Activated CD4-positive, alpha-beta T cell treated with anti-CD3 and anti-CD28 coated beads for 36 hours (primary cell): ENCODE measurements at regions not wholly inside any gene's neighbourhood (a gene's known extent, or its start where the extent isn't known, plus 50 kb on each side); places are given as distances from the start of the nearest gene placed in this dataset.

ENCODE experiments used
- ATAC-seq: fragments of 200-7000 bp; cut with Tn5 transposase; one replicate; pipeline ENCODE4 v1.10.0; 2021; ENCODE audit warnings: mild to moderate bottlenecking, moderate library complexity
- CTCF ChIA-PET: fragments of 350-600 bp; sonication (Branson Sonifier 250); formaldehyde crosslinking; loops from one replicate; lab custom pipeline; 2021; ENCODE audit warnings: antibody characterized with exemption; lab: Charles Lee
- POLR2A ChIA-PET: fragments of 350-600 bp; sonication (Branson Sonifier 250); formaldehyde crosslinking; loops from one replicate; lab custom pipeline; 2021; ENCODE audit warnings: antibody characterized with exemption, inconsistent platforms; lab: Charles Lee
- DNase-seq: peaks from one replicate; pipeline ENCODE4 v3.0.0-alpha.2; 2020
- H3K27ac Mint-ChIP-seq: one replicate; pipeline ENCODE4 v1.8.0; 2021; ENCODE audit warnings: mixed read lengths
- H3K27me3 Mint-ChIP-seq: one replicate; pipeline ENCODE4 v1.8.0; 2021; ENCODE audit warnings: mixed read lengths
- H3K36me3 Mint-ChIP-seq: one replicate; pipeline ENCODE4 v1.8.0; 2021; ENCODE audit warnings: low read depth, mixed read lengths
- H3K4me1 Mint-ChIP-seq: one replicate; pipeline ENCODE4 v1.8.0; 2021; ENCODE audit warnings: mixed read lengths
- H3K4me3 Mint-ChIP-seq: one replicate; pipeline ENCODE4 v1.8.0; 2021; ENCODE audit warnings: mild to moderate bottlenecking, moderate library complexity, mixed read lengths
- H3K9me3 Mint-ChIP-seq: one replicate; pipeline ENCODE4 v1.8.0; 2021; ENCODE audit warnings: low read depth, mixed read lengths
- intact Hi-C, 2 experiments: fragments of 100-400 bp; cut with DNase I in 1 of 2; cut with micrococcal nuclease in 1 of 2; formaldehyde crosslinking; loops; one replicate each; pipeline versions ENCODE4 v1.14.2 to v1.15.1; 2022 to 2024; cut with DNase I, micrococcal nuclease

GRCh38 chr2:160909781-160910242 lies 250.4 kb upstream of the TANK start:
- ChIA-PET POLR2A (no interaction called here), CTCF (interaction anchor here (0.9 kb wide), 2 partner anchors 8 to 37 kb away, joined by 3 read pairs; no protein-coding TSS in a partner anchor)
- Mint-ChIP-seq H3K27ac (no peak overlapping the region), H3K4me3 (no peak overlapping the region), H3K36me3 (no peaks in the 10 kb centered on the region), H3K9me3 (peaks cover 2% of the 10 kb centered on the region), H3K4me1 (no peaks in the 10 kb centered on the region), H3K27me3 (no peaks in the 10 kb centered on the region)
- intact Hi-C loops: loop anchor here in 1 of 2 experiments (10.0 kb wide), 1 partner anchor 485 kb away; no protein-coding TSS in a partner anchor
- ATAC-seq (no peak), DNase-seq (no peak)

- H3K4me1 Mint-ChIP-seq: no peaks in the 10 kb centered on the region
- H3K27ac Mint-ChIP-seq: no peak overlapping the region
- CTCF ChIA-PET: interaction anchor here (0.6 to 0.9 kb wide), 3 partner anchors 9 to 26 kb away, joined by 3 to 4 read pairs (median 3); no protein-coding TSS in a partner anchor
- POLR2A ChIA-PET: no interaction called here
- H3K36me3 Mint-ChIP-seq: no peaks in the 10 kb centered on the region
- intact Hi-C loops: loop anchor here in 1 of 2 experiments (10.0 kb wide), 1 partner anchor 486 kb away; no protein-coding TSS in a partner anchor
- DNase-seq: no peak
- no peak for ATAC-seq
- H3K27me3 Mint-ChIP-seq: no peaks in the 10 kb centered on the region
- H3K9me3 Mint-ChIP-seq: peaks cover 2% of the 10 kb centered on the region
- no peak overlapping the region for H3K4me3 Mint-ChIP-seq
Measured at GRCh38 chr2:160910681-160911080, 249.5 kb upstream of the TANK start.

DNA sequence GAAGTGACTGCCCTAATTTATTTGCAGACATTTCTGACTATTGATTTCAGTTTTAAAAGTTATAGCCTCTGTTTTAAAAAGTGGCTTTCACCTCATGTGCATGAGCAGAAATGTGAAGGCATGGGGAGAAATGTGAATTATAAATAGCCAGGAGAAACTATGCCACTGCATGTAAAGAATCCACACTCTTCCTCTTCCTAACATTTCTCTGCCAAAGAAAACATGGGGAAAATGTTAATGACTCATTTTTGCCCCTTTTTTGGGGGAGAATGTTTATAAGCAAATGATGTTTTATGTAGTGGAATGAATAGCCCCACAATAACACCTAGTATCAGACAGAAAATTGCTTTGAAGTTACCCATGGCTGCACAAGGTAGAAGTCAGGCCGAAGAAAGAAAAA lies 249.0 kb upstream of the TANK start:
- Mint-ChIP-seq H3K4me3 (no peak overlapping the region), H3K27ac (no peak overlapping the region), H3K36me3 (no peaks in the 10 kb centered on the region), H3K9me3 (peaks cover 2% of the 10 kb centered on the region), H3K27me3 (no peaks in the 10 kb centered on the region), H3K4me1 (no peaks in the 10 kb centered on the region)
- no peak for DNase-seq
- no peak for ATAC-seq
- POLR2A ChIA-PET: no interaction called here
- CTCF ChIA-PET: interaction anchor here (0.6 to 0.9 kb wide), 3 partner anchors 14 to 25 kb away, joined by 3 to 4 read pairs (median 3); no protein-coding TSS in a partner anchor
- intact Hi-C loops: loop anchor here in 1 of 2 experiments (10.0 kb wide), 1 partner anchor 486 kb away; no protein-coding TSS in a partner anchor

- no peak for DNase-seq
- Mint-ChIP-seq H3K4me1 (no peaks in the 10 kb centered on the region), H3K27ac (no peak overlapping the region), H3K36me3 (no peaks in the 10 kb centered on the region), H3K9me3 (peaks cover 2% of the 10 kb centered on the region), H3K27me3 (no peaks in the 10 kb centered on the region), H3K4me3 (no peak overlapping the region)
- no peak for ATAC-seq
- CTCF ChIA-PET: interaction anchor here (0.6 kb wide), 1 partner anchor 84 kb away, joined by 5 read pairs; no protein-coding TSS in a partner anchor
- POLR2A ChIA-PET: no interaction called here
- intact Hi-C loops: loop anchor here in 1 of 2 experiments (10.0 kb wide), 1 partner anchor 487 kb away; no protein-coding TSS in a partner anchor
Measured at GRCh38 chr2:160912276-160912675, 248.0 kb upstream of the TANK start.

DNA sequence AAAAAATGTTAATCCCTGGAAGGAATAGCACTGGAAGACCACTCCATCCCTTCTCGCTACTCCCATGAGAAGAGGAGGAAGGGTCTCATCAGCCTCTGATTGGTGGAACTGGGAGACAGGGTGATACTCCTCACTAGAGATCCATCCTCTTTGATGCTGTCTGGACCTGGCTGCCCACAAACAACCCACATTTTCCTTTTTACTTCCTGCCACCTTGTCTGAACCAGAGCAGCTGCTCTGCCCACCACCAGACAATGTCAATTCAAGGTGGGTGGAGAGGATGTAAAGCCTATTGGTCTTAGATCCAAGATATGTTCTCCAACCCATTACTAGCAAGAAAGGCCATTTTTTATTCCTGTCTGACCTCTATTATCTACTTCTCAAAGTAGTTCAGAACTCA lies 246.9 kb upstream of the TANK start:
- ChIA-PET CTCF (interaction anchor here (0.6 kb wide), 1 partner anchor 597 kb away, joined by 3 read pairs; no protein-coding TSS in a partner anchor), POLR2A (no interaction called here)
- Mint-ChIP-seq H3K27me3 (no peaks in the 10 kb centered on the region), H3K4me3 (no peak overlapping the region), H3K9me3 (peaks cover 2% of the 10 kb centered on the region), H3K27ac (no peak overlapping the region), H3K4me1 (no peaks in the 10 kb centered on the region), H3K36me3 (no peaks in the 10 kb centered on the region)
- ATAC-seq (no peak), DNase-seq (no peak)
- intact Hi-C loops: loop anchor here in 1 of 2 experiments (10.0 kb wide), 1 partner anchor 489 kb away; no protein-coding TSS in a partner anchor

DNA sequence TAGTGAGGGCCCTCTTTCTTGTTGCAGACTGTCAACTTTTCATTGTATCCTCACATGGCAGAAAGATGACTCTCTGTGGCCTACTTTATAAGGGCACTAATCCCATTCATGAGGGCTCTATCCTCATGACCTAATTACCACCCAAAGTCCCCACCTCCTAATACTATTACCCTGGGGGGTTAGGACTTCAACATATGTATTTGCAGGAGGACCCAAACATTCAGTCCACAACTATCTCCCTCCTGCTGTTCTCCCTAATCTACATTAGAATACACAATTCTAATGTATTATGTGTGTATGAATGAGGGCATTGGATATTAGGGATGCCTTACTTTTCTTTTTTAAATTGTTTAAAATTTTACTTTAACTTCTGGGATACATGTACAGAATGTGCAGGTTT lies 246.0 kb upstream of the TANK start:
- POLR2A ChIA-PET: no interaction called here
- H3K27me3 Mint-ChIP-seq: no peaks in the 10 kb centered on the region
- no peaks in the 10 kb centered on the region for H3K36me3 Mint-ChIP-seq
- DNase-seq (no peak), ATAC-seq (no peak)
- no peaks in the 10 kb centered on the region for H3K4me1 Mint-ChIP-seq
- no peak overlapping the region for H3K27ac Mint-ChIP-seq
- CTCF ChIA-PET: no interaction called here
- H3K4me3 Mint-ChIP-seq: no peak overlapping the region
- H3K9me3 Mint-ChIP-seq: peaks cover 2% of the 10 kb centered on the region
- intact Hi-C loops: loop anchor here in 1 of 2 experiments (10.0 kb wide), 1 partner anchor 489 kb away; no protein-coding TSS in a partner anchor

- no peak for ATAC-seq
- intact Hi-C loops: loop anchor here in 1 of 2 experiments (10.0 kb wide), 1 partner anchor 491 kb away; no protein-coding TSS in a partner anchor
- peaks cover 2% of the 10 kb centered on the region for H3K9me3 Mint-ChIP-seq
- H3K4me1 Mint-ChIP-seq: no peaks in the 10 kb centered on the region
- POLR2A ChIA-PET: no interaction called here
- H3K4me3 Mint-ChIP-seq: no peak overlapping the region
- H3K36me3 Mint-ChIP-seq: no peaks in the 10 kb centered on the region
- CTCF ChIA-PET: no interaction called here
- no peaks in the 10 kb centered on the region for H3K27me3 Mint-ChIP-seq
- no peak overlapping the region for H3K27ac Mint-ChIP-seq
- no peak for DNase-seq
Measured at GRCh38 chr2:160916300-160916699, 243.9 kb upstream of the TANK start.

DNA sequence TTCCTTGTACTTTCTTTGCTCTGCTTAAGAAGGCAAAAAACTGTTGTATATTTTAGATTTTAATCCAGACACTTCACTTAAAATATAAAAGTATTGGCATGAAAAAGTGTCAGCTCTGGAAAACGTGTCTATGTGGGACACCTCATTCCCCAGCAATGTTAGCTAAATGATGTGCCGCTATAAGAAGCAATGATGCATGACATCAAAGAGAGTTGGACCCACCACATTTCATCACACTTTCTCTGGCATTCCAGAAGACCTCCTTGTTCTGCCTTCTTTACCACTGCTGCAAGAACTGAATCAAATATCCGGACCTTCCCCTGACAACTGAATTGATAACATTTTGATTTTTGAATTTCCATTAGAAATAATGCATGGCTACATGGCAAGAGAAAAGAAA lies 242.4 kb upstream of the TANK start:
- Mint-ChIP-seq H3K9me3 (peaks cover 2% of the 10 kb centered on the region), H3K36me3 (no peaks in the 10 kb centered on the region), H3K4me1 (no peaks in the 10 kb centered on the region), H3K4me3 (no peak overlapping the region), H3K27ac (no peak overlapping the region), H3K27me3 (no peaks in the 10 kb centered on the region)
- DNase-seq: no peak
- no peak for ATAC-seq
- intact Hi-C loops: loop anchor here in 1 of 2 experiments (2.0 to 10.0 kb wide), 3 partner anchors 493 to 665 kb away; no protein-coding TSS in a partner anchor
- ChIA-PET CTCF (interaction anchor here (0.5 to 1.4 kb wide), 5 partner anchors 13 to 862 kb away, joined by 3 to 4 read pairs (median 3); no protein-coding TSS in a partner anchor), POLR2A (no interaction called here)

- ChIA-PET CTCF (interaction anchor here (0.6 to 1.4 kb wide), 5 partner anchors 13 to 808 kb away, joined by 3 to 4 read pairs (median 3); no protein-coding TSS in a partner anchor), POLR2A (no interaction called here)
- H3K27ac Mint-ChIP-seq: no peak overlapping the region
- DNase-seq: no peak
- no peak for ATAC-seq
- H3K4me1 Mint-ChIP-seq: no peaks in the 10 kb centered on the region
- H3K4me3 Mint-ChIP-seq: no peak overlapping the region
- H3K9me3 Mint-ChIP-seq: peaks cover 2% of the 10 kb centered on the region
- intact Hi-C loops: loop anchor here in 1 of 2 experiments (2.0 to 10.0 kb wide), 3 partner anchors 493 to 665 kb away; no protein-coding TSS in a partner anchor
- no peaks in the 10 kb centered on the region for H3K27me3 Mint-ChIP-seq
- no peaks in the 10 kb centered on the region for H3K36me3 Mint-ChIP-seq
Measured at GRCh38 chr2:160918258-160918657, 242.0 kb upstream of the TANK start.

DNA sequence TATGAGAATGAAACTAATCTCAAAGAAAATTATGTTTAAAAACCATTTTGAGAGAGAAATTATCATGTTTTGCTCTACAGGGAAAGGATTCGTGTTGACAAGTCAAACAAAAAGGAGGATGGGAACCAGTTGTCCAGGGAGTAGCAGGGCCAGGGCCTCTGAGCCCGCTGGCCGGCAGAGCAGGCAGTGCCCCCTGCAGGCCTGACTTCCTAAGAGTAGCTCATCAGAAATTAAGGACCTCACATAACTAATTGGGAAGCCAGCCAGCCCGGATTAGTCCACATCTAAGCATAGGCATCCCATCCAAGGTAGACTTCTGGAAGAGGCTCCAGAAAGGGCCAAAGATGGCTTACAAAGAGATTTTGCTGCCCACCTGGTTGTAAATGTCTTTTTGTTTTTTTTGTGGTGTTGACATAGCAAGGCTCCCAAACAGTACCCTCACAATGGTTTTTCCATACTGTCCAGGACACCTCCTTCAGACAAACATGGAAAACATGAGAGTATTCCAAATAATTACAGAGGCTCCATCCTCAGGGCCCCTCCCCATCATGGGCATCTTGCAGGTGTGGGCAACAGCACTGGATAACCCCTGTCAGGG lies 241.2 kb upstream of the TANK start:
- POLR2A ChIA-PET: no interaction called here
- Mint-ChIP-seq H3K27me3 (no peaks in the 10 kb centered on the region), H3K9me3 (peaks cover 2% of the 10 kb centered on the region), H3K27ac (no peak overlapping the region), H3K4me3 (no peak overlapping the region), H3K36me3 (no peaks in the 10 kb centered on the region), H3K4me1 (no peaks in the 10 kb centered on the region)
- CTCF ChIA-PET: interaction anchor here (0.8 to 1.4 kb wide), 2 partner anchors 14 to 809 kb away, joined by 3 read pairs; no protein-coding TSS in a partner anchor
- ATAC-seq (no peak), DNase-seq (peak; percentile 65)
- intact Hi-C loops: loop anchor here in 1 of 2 experiments (1.0 to 10.0 kb wide), 4 partner anchors 494 to 666 kb away; no protein-coding TSS in a partner anchor

DNA sequence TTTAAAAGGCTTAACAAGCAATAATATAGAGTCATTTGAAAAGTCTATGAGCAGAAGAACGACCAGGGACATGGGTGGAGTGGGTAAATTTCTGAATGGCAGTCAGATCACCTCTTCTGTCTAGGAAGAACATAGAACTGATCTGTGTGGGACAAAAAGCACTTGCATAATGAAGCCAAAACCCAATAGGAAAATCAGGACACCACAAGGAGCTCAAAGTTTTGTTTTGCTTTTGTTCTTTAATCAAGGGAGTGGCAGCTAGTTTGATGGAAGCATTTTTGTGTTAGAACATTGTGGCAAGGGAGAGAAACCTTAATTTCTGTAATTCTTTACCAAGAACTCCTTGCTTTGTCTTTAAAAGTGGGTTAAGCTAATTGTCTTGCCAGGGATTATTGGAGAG lies 240.2 kb upstream of the TANK start:
- H3K9me3 Mint-ChIP-seq: no peaks in the 10 kb centered on the region
- ChIA-PET POLR2A (no interaction called here), CTCF (interaction anchor here (0.6 to 0.9 kb wide), 2 partner anchors 74 to 643 kb away, joined by 3 read pairs; no protein-coding TSS in a partner anchor)
- no peaks in the 10 kb centered on the region for H3K4me1 Mint-ChIP-seq
- ATAC-seq (no peak), DNase-seq (no peak)
- H3K27ac Mint-ChIP-seq: no peak overlapping the region
- intact Hi-C loops: no loop called here
- no peak overlapping the region for H3K4me3 Mint-ChIP-seq
- H3K36me3 Mint-ChIP-seq: no peaks in the 10 kb centered on the region
- no peaks in the 10 kb centered on the region for H3K27me3 Mint-ChIP-seq
